ENCODE measurements at regions not wholly inside any gene's neighbourhood (a gene's known extent, or its start where the extent isn't known, plus 50 kb on each side); places are given as distances from the start of the nearest gene placed in this dataset.

DNA sequence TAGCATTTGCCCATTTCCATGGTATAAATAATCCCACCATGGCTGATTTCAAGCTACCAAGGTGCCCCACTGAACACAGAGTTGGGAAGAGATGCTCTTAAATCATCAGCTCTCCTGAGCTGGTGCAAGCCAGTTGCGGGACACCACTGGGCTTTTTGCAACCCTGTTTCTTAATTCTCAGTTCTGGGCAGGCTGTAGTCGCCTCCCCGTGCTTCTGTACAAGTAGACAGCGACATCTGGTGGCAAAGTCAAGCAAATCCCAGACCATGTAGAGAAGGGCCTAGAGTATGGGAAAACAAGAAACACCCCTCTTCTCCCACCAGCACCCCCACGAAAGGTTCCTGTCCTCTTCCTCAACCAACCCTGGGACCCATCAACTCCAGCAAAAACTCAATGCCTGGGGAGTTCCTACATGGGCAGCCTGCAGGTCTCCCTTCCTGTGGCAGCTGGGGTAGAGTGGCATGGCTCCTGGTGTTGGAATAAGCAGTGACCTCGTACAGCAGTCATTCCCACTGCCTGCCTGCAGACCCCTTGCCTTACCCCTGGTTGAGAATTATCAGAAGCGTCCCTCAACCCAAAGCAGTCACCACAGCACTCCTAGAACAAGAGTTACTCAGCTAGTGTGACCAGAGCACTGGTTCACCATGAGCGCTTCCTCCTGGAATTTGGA lies 68.4 kb downstream of the IGLL5 start:
- TF ChIP-seq POLR2A (IDR thresholded peaks at IDR 0.05), result no peak
- TF ChIP-seq, protein P1, sequence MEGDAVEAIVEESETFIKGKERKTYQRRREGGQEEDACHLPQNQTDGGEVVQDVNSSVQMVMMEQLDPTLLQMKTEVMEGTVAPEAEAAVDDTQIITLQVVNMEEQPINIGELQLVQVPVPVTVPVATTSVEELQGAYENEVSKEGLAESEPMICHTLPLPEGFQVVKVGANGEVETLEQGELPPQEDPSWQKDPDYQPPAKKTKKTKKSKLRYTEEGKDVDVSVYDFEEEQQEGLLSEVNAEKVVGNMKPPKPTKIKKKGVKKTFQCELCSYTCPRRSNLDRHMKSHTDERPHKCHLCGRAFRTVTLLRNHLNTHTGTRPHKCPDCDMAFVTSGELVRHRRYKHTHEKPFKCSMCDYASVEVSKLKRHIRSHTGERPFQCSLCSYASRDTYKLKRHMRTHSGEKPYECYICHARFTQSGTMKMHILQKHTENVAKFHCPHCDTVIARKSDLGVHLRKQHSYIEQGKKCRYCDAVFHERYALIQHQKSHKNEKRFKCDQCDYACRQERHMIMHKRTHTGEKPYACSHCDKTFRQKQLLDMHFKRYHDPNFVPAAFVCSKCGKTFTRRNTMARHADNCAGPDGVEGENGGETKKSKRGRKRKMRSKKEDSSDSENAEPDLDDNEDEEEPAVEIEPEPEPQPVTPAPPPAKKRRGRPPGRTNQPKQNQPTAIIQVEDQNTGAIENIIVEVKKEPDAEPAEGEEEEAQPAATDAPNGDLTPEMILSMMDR (IDR thresholded peaks at IDR 0.05), result peak; percentile 33 to 76 (median 73)
- no peak overlapping the region for H3K27ac ChIP-seq
- H3K27me3 ChIP-seq, result no peaks in the 10 kb centered on the region
- WGBS, 2 donors, result 23 to 24% methylated on average over 7 to 8 of the region's 8 CpGs
- H3K4me1 ChIP-seq, result no peaks in the 10 kb centered on the region
- DNase-seq, result peak; percentile 67 to 68
- intact Hi-C loops (cut with DNase I), result loop anchor here (5.0 kb wide), 1 partner anchor 431 kb away; no protein-coding TSS in a partner anchor
- no peak overlapping the region for H3K4me3 ChIP-seq (replicated peaks in 1 of 3)
- no peaks in the 10 kb centered on the region for H3K9me3 ChIP-seq
- no peaks in the 10 kb centered on the region for H3K36me3 ChIP-seq

GRCh38 chr22:22957090-22957489 lies 69.5 kb downstream of the IGLL5 start:
- H3K27me3 ChIP-seq, result no peaks in the 10 kb centered on the region
- no peak overlapping the region for H3K4me3 ChIP-seq (replicated peaks in 1 of 3)
- no peak for DNase-seq
- H3K4me1 ChIP-seq, result no peaks in the 10 kb centered on the region
- intact Hi-C loops (cut with DNase I), result loop anchor here (5.0 kb wide), 1 partner anchor 430 kb away; no protein-coding TSS in a partner anchor
- TF ChIP-seq, protein P1 (IDR thresholded peaks at IDR 0.05), result no peak
- no peak for TF ChIP-seq POLR2A (IDR thresholded peaks at IDR 0.05)
- WGBS, 2 donors, result 76 to 85% methylated on average over 5 of the region's 5 CpGs
- H3K36me3 ChIP-seq, result no peaks in the 10 kb centered on the region
- H3K27ac ChIP-seq, result no peak overlapping the region
- H3K9me3 ChIP-seq, result no peaks in the 10 kb centered on the region

DNA sequence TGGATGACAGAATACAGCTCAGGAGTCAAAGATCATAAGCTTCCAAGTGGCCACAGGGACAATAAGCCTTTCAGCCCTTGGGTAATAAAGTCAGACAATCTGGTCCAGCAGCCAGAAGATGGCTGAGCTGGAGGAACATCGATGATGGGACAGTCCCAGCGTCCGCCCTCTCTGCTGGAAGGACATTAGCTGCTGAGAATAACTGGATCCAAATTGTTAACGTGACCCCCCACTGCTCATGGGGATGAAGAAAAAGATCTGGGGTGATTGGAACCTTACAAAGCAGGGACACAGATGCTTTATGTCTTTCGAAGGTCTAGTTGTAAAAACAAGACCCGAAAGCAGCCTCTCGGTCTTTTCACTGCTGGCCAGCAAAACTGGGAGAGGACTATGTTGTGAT lies 71.0 kb downstream of the IGLL5 start:
- intact Hi-C loops (cut with DNase I), result loop anchor here (2.0 to 5.0 kb wide), 2 partner anchors 170 to 429 kb away; no protein-coding TSS in a partner anchor

DNA sequence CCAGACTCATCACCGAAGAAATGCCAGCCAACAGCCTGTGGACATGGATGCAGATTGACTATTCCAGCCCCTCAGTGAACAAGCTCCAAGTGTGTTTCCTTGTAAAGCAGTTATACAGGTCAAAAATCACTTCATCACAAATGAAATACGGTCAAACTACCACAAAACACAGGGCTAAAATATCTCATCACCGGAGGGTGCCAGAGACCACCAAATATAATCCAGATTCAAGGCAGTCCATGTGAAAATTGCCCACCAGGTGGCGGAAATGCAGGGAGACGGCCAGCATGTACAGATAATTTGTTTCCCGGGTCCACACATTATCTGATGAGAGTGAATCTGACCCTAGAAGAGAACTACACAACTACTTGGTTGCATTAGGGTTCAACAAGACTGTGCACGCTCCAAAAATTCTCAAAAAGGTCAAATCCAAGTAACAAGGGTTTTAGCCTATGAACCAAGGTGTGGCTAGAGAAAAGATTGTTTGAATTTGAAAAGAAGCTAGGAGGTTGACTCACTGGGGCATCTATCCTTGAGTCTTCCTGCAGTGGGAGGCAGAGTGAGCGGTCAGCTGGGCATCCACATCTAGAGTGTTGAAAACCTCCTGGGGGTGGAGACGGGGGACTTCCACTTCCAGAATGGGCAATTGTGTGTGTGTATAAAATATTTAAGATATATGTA lies 71.7 kb downstream of the IGLL5 start:
- no peaks in the 10 kb centered on the region for H3K36me3 ChIP-seq
- no peak overlapping the region for H3K27ac ChIP-seq
- H3K4me3 ChIP-seq (replicated peaks in 1 of 3), result no peak overlapping the region
- H3K9me3 ChIP-seq, result no peaks in the 10 kb centered on the region
- no peaks in the 10 kb centered on the region for H3K27me3 ChIP-seq
- WGBS, 2 donors, result 27 to 34% methylated on average over 8 to 9 of the region's 9 CpGs
- intact Hi-C loops (cut with DNase I), result loop anchor here (2.0 to 5.0 kb wide), 2 partner anchors 170 to 428 kb away; no protein-coding TSS in a partner anchor
- peak; percentile 80 to 83 for DNase-seq
- TF ChIP-seq, protein P1 (IDR thresholded peaks at IDR 0.05), result peak; percentile 65 to 99 (median 90)
- TF ChIP-seq POLR2A (IDR thresholded peaks at IDR 0.05), result no peak
- no peaks in the 10 kb centered on the region for H3K4me1 ChIP-seq

More for the DNA sequence above, 71.0 kb downstream of the IGLL5 start:
- no peaks in the 10 kb centered on the region for H3K36me3 ChIP-seq
- 75 to 79% methylated on average over 7 of the region's 7 CpGs for WGBS, 2 donors
- no peaks in the 10 kb centered on the region for H3K27me3 ChIP-seq
- no peaks in the 10 kb centered on the region for H3K4me1 ChIP-seq
- no peak for DNase-seq
- no peak overlapping the region for H3K27ac ChIP-seq
- no peak overlapping the region for H3K4me3 ChIP-seq (replicated peaks in 1 of 3)
- H3K9me3 ChIP-seq, result no peaks in the 10 kb centered on the region
- TF ChIP-seq, protein P1 (IDR thresholded peaks at IDR 0.05), result no peak
- no peak for TF ChIP-seq POLR2A (IDR thresholded peaks at IDR 0.05)

DNA sequence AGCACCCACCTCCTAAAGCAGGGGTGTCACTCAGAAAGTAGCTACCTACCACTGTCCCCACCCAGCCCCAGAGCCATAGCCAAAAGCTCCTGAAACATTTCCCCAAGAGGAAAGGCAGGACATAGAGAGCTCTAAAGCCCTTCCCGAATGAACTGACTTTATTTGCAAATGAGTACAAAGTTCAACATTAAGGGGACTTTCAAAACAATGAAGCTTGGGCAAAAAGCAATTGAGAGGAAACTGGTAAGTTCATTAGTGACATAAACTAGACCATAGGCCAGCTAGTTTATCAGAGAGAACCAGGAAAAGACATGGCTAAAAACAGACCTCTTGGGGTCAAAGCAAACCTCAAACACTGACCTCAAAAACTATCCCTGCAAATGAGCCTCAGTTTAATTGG lies 72.7 kb downstream of the IGLL5 start:
- no peaks in the 10 kb centered on the region for H3K4me1 ChIP-seq
- intact Hi-C loops (cut with DNase I), result no loop called here
- no peaks in the 10 kb centered on the region for H3K36me3 ChIP-seq
- H3K4me3 ChIP-seq (replicated peaks in 1 of 3), result no peak overlapping the region
- WGBS, 2 donors, result 41 to 47% methylated on average over 1 of the region's 1 CpG
- no peak overlapping the region for H3K27ac ChIP-seq
- no peak for DNase-seq
- no peaks in the 10 kb centered on the region for H3K27me3 ChIP-seq
- no peaks in the 10 kb centered on the region for H3K9me3 ChIP-seq
- TF ChIP-seq, protein P1 (IDR thresholded peaks at IDR 0.05), result no peak
- TF ChIP-seq POLR2A (IDR thresholded peaks at IDR 0.05), result no peak
